Mesenteric fat pad (tissue), 1 donor: ENCODE measurements at regions not wholly inside any gene's neighbourhood (a gene's known extent, or its start where the extent isn't known, plus 50 kb on each side); places are given as distances from the start of the nearest gene placed in this dataset.
A peak's percentile ranks its signal among the peaks of the same experiment; 100 is the strongest.
"Not testable (repeated sequence)": the region's sequence is repeated elsewhere in the genome, so short reads cannot be mapped to it uniquely, and the experiment has no call there.

ENCODE experiments used
- DNase-seq: peaks from one replicate; pipeline ENCODE4 v3.0.0-alpha.2; 2020; ENCODE audit warnings: low spot score
- donor health status: DM: yes; HTN: yes; CAD: no.

DNA sequence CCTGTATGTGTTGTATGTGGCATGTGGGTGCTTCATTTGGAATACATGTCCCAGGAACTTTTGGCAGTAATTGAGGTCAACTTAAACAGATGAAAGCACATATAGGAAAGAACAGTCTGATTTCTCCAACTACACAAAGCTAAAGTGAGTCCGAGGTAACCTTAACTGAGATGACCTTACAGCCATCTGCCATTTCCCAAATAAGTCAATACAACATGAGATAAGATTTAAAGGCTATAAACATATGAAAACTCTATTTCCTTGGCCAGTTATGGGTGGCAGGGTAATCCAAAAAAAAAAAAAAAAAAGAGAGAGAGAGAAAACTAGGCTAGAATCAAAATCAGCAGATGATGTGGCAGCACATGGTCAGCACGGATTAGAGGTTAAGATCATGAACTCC lies 1068.3 kb downstream of the KHDRBS2 start:
- no peak for DNase-seq

DNA sequence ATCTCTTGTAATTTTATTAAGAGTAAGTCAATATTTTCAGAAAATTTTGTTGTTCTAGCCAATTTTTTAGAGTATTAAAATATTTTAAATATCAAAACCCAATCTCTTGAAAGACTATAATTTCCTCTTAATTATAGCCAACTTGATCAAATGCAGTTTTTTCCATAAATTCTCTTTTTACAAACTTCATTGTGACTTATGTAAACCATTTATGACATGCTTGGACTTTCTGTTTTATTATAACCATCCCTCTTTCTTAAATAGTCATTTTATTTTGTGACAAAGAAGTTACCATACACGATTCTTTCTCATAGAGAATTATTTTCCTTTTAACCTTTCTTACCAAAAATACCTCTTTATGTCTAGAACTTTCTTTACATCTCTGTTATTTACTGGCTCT lies 1075.5 kb downstream of the KHDRBS2 start:
- DNase-seq = no peak

DNA sequence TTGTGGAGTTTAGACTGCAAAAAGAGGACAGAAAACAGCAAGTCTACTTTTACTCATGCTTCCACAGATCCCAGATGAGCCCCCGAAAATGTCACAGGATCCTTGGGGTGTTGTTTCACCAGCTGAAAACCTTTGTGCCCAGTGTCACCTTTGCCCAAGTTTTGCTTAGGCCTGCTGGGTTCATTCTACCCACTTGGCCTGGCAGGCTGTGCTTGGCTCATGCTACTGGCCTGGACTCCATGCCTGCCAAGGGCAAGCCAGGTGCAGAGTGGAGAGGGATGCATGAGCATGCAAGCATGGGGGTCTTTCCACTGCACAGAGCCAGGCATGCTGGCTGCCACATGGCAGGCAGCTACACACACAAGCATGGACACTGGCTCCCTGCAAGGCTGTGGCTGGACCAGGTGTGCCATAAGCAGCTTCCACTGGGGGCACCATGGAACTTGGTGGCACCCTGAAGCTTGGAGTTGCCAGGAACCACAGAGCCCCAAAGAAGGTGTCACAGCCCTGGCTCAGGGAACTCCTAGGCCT lies 1082.0 kb downstream of the KHDRBS2 start:
- no peak for DNase-seq

DNA sequence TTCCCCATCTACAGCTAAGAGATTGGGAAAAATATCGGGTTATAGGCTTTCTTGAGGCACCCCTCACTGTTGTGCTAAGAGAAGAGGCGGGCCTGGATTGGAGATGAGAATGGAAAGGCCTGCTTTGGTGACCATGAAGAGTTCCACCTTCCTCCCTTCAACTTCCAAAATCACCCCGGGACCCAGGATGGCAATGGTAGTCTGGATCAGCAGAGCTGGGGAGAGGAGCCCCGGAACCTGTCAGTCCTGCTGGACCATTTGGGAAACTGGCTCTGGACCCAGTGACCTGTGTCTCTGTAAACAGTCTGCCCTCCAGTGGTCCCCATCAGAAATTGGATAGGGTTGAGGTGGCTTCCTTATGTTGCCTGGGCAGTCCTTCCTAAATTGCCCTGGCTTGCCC lies 1085.6 kb downstream of the KHDRBS2 start:
- no peak for DNase-seq

DNA sequence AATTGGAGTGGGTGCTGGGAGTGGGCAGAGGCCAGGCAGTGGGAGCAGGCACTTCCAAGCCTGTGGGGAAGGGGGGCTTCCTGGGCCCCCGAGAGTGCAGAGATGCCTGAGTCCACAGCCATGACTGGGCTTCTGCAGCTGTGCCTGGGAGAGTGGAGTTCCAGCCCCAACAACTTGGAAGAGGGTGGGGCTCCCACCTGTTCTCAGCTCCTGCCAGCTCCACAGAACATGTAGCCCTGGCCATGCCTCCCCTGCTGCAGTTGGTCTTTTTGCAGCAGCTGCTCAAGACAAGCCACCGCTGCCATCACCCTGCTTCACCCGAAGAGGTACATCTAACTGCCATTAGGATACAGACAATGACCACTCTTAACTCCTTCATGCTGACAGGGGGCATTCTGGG lies 1092.3 kb downstream of the KHDRBS2 start:
- DNase-seq = no peak

DNA sequence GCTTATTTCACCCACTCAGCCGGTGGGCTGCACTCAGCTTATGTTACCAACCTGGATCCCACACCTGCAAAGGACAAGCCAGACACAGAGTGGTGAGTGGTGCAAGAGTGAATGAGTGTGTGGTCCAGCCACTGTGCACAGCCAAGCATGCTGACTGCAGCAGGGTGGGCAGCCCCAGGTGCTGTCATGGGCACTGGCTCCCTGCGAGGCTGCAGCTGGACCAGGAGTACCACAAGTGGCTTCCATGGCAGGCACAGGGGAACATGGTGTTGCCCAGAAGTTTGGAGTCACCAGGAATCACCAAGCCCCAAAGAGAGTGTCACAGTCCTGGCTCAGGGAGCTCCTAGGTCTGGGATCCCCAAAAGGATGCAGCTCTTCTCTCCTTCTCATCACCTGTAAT lies 1093.4 kb downstream of the KHDRBS2 start:
- DNase-seq = no peak

DNA sequence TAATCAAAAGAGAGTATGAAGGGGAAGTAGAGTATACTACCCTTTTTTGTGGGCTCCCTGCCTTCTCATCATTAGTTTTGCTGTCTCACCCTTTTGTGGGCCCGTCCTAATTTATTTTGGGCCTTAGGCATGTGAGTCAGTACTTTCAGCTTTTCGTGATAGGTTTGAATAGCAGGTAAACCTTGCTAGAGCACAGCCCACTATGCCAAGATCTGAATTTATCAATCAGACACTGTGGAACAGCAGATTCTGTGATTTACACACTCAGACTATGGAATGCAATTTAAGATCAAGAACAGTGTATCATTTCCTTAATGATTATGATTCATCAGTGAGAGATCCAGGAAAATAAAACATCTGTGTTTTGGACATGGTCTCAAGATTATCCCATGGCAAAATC lies 1117.1 kb downstream of the KHDRBS2 start:
- no peak for DNase-seq

DNA sequence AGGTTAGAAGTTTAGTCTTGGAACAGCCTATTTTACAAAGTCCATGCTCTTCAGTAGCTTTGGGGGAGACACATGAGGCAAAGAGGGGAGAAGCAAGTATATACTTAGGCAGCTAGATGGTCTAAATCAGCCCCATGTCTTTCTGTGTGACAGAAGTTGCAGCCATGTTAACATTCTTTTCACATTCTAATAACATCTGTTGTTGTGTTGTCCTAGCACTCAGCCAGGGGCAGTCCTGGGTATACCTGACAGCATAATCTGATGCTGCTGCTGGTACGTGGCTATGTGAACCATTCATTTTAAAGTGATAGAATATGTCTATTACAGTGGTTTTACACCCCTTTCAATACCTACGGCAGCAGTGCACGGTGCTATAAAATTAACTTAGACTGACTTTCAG lies 1137.0 kb downstream of the KHDRBS2 start:
- DNase-seq = not testable (repeated sequence)

DNA sequence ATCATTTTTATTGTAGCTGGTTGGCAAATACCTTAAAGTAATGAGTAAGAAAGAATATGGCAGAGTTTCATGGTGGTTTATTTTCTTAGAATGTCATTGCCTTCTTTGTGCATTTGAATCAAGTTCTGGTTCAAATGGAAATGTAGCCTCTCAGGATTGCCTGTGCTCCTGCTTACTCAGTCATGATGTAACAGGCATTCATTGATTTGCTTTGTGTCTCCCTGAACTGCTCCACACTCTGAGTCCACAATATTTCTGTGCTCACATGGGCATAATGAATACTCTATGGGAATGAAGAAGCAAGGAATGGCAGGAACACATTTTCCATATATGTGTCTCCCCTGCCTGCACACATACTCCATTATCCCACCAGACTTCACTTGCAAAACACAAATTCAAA lies 1143.8 kb downstream of the KHDRBS2 start:
- not testable (repeated sequence) for DNase-seq

DNA sequence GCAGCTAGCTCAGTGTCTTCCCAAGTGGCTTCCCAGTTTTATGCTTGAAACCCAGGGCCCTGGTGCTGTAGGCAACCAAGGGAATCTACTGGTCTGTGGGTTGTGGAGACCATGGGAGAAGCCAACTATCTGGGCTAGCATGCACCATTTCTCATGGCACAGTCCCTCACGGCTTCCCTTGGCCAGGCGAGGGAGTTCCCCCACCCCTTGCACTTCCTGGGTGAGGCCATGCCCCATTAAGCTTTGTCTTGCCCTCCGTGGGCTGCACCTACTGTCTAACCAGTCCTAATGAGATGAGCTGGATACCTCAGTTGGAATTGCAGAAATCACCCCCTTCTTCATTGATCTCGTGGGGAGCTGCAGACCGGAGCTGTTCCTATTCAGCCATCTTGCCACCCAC lies 1152.0 kb downstream of the KHDRBS2 start:
- DNase-seq = peak; percentile 68

DNA sequence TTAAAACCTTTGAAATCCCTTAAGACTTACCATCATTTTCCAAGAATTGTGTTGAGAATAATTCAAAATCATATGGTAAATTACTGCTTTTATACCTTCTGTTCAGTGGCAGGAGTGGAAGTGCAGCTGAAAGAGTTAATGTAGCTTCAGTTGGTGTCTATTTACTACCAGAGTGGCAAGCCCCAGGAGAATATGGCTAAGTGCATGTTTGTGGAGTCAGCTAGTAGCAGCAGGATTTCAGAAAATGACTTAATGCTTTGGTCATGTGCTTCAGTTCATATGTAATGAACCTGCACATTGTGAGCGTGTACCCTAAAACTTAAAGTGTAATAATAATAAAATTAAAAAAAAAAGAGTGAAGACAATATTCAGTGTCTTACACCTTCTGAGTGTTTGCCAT lies 1171.8 kb downstream of the KHDRBS2 start:
- not testable (repeated sequence) for DNase-seq

DNA sequence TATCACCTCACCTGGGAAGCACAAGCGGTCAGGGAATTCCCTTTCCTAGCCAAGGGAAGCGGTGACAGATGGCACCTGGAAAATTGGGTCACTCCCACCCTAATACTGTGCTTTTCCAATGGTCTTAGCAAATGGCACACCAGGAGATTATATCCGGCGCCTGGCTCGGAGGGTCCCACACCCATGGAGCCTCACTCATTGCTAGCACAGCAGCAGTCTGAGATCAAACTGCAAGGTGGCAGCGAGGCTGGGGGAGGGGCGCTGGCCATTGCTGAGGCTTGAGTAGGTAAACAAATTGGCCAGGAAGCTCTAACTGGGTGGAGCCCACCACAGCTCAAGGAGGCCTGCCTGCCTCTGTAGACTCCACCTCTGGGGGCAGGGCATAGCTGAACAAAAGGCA lies 1178.1 kb downstream of the KHDRBS2 start:
- DNase-seq = not testable (repeated sequence)

DNA sequence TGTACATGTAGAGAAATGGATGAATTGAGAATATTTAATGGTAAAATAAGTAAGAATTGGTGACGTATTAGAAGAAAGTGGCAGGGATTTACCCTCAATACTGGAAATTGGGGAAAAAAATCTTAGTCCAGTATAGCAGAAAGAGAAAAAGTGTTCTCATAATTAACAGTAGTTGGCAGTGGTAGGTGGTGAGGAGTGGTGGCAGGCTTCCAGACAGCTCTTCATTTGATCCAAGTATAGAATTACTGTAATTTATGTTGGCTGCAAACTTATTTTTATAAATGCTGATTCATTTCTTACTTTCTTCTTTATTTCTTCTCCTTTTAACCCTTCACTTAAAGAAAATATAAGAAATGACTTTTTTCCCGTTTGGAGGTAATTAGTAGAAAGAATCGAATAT lies 1182.4 kb downstream of the KHDRBS2 start:
- not testable (repeated sequence) for DNase-seq

DNA sequence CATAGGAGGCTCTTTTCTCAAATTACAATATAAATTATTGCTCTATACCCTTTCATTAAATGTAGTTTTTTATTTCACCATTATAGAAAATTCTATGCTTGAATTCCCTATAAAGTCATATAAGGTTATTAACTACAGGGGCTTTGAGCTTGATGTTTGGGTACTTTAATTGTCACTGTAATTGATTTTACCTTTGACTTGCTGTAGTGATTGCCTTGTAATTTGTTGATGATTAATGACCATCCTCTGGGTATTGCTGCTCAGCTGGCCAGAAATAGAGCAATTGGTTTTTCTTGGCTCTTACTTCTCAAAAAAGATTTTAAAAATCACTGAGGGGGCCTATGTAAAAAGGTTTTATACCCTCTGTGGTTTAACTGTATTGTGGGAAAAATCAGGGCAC lies 1186.0 kb downstream of the KHDRBS2 start:
- no peak for DNase-seq

DNA sequence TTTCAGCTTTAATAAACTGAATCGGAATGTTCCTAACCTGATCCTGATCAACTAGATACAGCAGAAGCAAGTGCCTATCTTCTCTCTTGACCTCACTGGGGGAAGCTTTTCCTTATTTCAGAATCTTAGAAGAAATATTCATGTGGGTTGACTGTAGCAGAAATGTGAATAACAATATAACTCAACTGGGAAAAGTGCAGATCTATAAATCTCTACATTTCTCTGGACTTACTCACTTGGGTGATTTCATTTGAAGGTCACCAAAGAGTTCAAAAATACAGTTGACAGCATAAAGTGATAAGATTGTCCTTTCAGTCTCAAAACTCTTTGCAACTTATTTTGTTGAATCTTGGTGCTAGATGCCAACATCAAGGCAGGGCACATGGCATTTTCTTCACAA lies 1186.5 kb downstream of the KHDRBS2 start:
- DNase-seq = not testable (repeated sequence)

DNA sequence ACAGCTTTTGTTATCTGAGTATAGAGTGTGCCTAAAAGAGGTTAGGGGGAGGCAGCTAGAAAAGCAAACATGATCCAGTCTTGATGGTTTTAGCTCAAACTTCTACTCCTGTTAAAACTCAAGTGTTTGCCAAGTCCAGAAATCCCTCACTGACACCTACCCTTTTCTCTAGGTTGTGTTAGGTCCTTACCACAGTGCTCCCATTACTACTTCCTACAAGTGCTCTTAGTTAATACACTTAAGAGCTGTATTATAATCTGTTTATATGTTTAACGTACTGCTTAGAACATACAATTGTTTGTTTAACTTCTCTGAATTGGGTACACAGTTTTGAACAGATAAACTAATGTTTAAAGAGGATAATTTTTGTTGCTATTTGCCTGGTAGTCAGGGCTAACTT lies 1198.0 kb downstream of the KHDRBS2 start:
- DNase-seq = not testable (repeated sequence)

DNA sequence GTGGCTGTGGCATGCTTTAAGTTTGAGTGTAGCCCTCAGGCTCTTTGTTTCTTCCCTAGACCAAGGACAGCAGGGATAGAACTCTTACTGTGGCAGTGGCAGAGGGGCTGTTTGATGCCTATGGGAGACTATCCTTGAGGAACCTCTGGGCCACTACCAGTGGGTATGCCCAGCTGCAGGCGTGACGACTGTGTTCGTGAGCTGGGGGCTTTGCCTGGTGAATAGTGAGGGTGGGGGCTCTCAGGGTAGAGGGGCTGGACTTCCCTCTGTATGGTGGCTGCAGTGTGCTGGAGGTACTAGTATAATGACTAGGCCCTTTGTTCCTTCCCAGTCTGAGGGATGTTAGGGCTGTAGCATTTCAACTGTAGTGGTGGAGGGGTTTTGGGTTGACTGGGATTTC lies 1242.0 kb downstream of the KHDRBS2 start:
- DNase-seq = no peak
